Liver (tissue), 3 donors: ENCODE measurements at regions not wholly inside any gene's neighbourhood (a gene's known extent, or its start where the extent isn't known, plus 50 kb on each side); places are given as distances from the start of the nearest gene placed in this dataset.

Source experiments
- GABPA ChIP-seq, 2 donors: IDR thresholded peaks in 1 of 2; conservative IDR thresholded peaks in 1 of 2; 2 replicates each; pipeline ENCODE4 v1.6.1; 2016; ENCODE audit warnings: antibody characterized with exemption in 2 of 2, mild to moderate bottlenecking in 1 of 2, moderate library complexity in 1 of 2
- MAX ChIP-seq: IDR thresholded peaks from 2 replicates; pipeline ENCODE4 v1.6.1; 2016; ENCODE audit warnings: antibody characterized with exemption
- SP1 ChIP-seq: IDR thresholded peaks from 2 replicates; pipeline ENCODE4 v1.6.1; 2018; ENCODE audit warnings: antibody characterized with exemption, mild to moderate bottlenecking
- TAF1 ChIP-seq: conservative IDR thresholded peaks from 2 replicates; pipeline ENCODE4 v1.6.1; 2016; ENCODE audit warnings: antibody characterized with exemption, mild to moderate bottlenecking
- TF ChIP-seq, protein P1 (sequence below): fragments of 150-350 bp; IDR thresholded peaks from 2 replicates; pipeline ENCODE4 v1.5.1; 2017; ENCODE audit warnings: improper control_type of control experiment, low read depth, low read length; ENCODE audit not compliant: missing input control
- donor health status: healthy.
- donor health status: healthy.

DNA sequence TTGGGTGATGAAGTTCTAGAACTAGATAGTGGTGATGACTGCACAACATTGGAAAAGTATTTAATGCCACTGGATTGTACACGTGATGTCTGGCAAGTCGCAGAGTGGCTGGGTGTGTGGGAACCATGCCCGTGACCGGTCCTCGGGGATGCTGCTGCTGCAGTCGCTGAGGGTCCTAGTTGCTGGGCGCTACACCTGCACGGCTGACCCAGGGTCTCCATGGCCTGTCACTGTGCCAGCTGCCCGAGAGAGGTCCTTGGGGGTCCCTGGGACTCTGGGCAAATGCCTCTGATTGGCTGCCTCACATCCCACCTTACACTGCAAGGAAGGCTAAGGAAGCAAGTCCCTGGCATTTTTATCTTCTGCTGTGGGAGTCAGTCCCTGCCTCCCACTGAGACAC, 109.1 kb upstream of the PABPC3 start:
- TF ChIP-seq SP1 (no peak), TAF1 (no peak), MAX (no peak), GABPA (IDR thresholded peaks at IDR 0.05 in 1 of 2, conservative IDR thresholded peaks at IDR 0.05 in 1 of 2) (no peak)
- TF ChIP-seq, protein P1, sequence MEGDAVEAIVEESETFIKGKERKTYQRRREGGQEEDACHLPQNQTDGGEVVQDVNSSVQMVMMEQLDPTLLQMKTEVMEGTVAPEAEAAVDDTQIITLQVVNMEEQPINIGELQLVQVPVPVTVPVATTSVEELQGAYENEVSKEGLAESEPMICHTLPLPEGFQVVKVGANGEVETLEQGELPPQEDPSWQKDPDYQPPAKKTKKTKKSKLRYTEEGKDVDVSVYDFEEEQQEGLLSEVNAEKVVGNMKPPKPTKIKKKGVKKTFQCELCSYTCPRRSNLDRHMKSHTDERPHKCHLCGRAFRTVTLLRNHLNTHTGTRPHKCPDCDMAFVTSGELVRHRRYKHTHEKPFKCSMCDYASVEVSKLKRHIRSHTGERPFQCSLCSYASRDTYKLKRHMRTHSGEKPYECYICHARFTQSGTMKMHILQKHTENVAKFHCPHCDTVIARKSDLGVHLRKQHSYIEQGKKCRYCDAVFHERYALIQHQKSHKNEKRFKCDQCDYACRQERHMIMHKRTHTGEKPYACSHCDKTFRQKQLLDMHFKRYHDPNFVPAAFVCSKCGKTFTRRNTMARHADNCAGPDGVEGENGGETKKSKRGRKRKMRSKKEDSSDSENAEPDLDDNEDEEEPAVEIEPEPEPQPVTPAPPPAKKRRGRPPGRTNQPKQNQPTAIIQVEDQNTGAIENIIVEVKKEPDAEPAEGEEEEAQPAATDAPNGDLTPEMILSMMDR, result no peak
